HG03039 (cell line): ENCODE measurements at regions not wholly inside any gene's neighbourhood (a gene's known extent, or its start where the extent isn't known, plus 50 kb on each side); places are given as distances from the start of the nearest gene placed in this dataset.

Experiments
- ATAC-seq: cut with Tn5 transposase; IDR thresholded peaks from one replicate; pipeline ENCODE4 v1.9.1; 2021; ENCODE audit warnings: mild to moderate bottlenecking, moderate library complexity; ENCODE audit not compliant: unreplicated experiment

DNA sequence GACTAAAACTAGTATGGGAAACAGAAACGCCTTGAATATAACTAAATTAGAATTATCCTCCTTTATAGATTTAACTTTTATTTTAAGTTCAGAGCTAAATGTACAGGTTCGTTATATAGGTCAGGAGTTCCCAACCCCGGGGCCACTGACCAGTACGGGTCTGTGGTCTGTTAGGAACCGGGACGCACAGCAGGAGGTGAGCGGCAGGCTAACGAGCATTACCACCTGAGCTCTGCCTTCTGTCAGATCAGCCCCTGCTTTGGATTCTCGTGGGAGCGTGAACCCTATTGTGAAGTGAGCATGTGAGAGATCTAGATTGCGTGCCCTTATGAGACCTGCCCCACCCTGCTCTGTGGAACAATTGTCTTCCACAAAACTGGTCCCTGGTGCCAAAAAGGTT, 51.0 kb downstream of the FAT4 start:
- no peak for ATAC-seq

DNA sequence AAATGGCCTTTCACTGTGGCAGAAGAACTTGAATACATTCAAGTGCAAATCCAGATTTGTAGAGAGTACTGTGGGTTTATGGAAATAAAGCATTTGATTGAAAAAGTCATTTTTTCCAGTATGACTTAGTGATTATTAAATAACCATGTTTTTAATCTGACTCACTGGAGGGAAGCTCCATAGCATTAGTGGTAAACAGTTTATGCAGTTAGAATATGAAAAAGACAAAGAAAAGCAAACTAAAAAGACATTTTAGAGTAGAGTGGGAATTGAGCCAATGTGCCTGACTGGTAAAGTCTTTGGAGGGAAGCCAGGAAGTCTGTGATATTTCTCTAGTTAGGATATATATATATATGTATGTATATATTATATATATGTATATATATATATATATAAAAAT, 53.4 kb downstream of the FAT4 start:
- ATAC-seq, result no peak

DNA sequence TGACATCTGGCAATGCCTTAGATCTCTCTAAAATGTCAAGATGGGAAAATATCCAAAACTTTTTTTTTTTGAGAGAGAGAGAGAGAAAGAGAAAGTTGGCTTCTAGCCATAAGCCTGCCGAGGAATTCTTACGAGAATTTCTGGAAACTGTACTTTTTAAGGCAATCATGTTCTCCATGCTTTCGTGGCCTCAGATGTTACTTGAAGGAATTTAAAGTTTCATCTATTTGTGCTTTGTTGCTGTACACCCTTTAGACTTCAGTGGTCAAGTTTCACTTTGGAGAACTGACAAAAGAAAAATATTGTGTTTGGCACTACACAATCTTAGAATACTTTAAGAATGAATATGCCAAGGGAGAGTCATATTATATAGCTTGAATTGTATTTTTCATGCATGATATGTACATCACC, 53.9 kb downstream of the FAT4 start:
- ATAC-seq, result no peak

DNA sequence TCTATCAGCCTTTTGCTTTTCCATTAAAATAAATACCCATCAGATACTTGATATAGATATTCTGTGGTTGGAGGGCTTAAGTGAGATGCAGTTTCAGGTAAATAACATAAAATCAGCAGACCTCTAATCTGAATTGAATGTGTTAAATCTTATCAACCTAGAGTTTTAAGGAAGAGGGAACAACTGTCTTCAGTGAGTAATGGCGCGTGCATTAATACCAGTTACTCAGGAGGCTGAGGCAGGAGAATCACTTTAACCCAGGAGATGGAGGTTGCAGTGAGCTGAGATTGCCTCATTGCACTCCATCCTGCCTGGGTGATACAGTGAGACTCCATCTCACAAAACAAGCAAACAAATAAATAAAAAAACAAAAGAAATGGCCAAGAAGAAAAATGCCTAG, 54.3 kb downstream of the FAT4 start:
- no peak for ATAC-seq

DNA sequence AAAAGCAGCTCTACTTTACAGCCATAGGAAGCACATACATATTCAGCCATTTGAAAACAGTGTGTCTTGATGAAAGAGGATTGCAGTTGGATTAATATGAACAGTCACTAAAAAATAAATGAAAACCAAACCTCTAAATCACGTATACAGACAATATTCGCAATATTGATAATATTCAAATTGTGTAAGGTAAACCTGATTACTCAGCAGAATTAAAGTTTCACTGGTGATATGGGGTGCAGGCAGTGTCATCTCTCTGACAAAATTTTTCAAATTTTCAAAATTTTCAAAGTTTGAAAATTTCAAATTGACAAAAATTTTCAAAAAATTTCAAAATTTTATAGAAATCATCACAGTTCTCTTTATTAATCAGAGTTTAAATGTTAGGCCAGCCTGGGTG, 55.7 kb downstream of the FAT4 start:
- no peak for ATAC-seq

DNA sequence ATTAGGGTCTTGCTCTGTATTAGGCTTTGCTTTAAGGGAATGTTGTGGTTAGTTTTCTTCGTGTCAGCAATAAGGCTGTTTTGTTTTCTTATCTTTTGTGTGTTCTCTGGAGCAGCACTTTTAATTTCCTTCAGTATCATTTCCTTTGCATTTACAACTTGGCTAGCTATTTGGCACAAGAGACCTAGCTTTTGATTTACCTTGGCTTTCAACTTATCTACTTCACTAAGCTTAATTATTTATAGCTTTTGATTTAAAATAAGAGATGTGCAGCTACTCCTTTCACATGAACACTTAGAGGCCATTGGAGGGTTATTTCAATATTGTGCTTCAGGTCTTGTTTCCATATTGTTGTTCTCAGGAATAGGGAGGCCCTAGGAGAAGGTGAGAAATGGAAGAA, 68.2 kb downstream of the FAT4 start:
- ATAC-seq, result no peak

DNA sequence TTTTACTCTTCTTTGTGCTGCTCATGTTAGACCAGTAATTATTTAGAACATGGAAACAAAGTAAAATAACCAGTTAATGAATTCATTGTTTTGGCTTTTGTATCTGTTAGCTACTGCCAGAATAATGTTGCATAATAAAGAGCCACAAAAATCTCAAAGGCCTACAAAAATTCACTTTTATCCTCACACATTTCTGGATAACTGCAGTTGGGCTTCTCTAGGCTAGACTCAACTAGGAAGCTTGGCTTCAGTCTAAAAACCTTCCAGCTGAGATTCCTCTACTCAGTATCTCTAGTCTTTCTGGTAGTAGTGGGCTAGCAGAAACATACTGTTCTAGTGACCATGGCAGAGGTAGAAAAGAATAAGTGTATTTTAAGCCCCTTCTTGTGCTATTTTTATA, 73.0 kb downstream of the FAT4 start:
- no peak for ATAC-seq

DNA sequence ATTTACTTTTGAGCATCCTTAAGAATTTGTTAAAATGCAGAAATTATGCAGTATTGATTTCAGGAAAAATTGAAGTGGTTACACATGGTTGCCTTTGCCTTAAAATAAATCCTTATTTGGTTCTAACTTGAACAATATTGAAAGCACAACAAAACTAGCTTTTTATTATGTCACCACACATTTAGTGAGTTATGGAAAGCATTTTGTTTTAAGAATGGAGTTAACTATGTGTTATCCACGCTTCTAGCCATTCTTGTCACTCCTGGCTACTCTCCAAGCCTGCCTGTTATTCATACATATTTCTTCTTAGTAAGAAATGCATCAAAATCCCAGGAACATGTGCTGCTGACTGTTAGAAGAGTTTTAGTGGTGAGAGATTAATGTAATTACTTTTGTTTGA, 73.9 kb downstream of the FAT4 start:
- ATAC-seq, result no peak

DNA sequence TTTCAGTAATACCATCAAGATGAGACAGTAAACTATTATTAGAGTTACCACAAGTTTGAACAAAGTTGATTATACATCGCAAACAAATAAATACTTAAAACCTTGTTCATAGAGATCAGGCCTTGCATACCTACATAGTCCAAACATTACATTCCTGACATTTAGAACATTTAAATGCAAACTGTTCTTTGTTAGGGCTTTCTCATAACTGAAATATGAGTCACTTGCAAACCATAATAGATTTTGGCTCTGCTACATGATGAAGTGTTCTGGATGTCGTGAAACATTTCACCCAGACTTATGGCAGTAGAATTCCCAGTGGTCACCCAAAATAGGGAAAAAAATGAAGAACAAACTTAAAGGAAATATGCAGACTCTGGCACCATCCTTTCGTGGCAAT, 75.0 kb downstream of the FAT4 start:
- no peak for ATAC-seq

DNA sequence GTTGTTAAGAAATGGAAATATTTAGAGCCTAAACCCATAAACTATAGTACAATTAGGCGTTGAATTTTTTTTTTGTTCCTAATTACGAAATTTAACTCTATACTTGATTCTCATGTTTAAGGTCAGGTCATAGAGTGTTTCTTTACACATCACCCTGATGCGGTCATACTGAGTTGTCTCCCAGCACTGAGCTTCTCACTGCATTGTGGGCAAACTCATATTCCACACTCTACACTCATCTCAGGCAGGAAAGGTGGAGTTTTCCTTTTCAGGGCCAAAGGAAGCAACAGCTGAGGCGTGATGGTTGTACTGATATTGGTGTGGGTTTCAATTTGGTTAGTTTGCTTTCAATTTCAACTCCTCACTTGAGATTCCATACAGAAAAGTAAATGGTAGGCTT, 75.4 kb downstream of the FAT4 start:
- no peak for ATAC-seq

DNA sequence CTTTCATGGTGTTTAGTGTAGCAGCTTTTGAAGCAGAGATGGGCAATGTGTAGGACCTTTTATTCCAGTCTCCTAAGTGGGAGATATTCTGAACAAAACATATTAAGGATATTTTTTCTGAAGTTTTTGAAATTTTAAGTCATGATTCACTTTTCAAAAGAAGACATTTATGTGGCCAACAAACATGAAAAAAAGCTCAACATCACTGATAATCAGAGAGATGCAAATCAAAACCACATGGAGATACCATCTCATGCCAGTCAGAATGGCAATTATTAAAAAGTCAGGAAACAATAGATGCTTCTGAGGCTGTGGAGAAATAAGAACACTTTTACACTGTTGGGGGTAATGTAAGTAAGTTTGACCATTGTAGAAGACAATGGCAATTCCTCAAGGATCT, 76.0 kb downstream of the FAT4 start:
- no peak for ATAC-seq

DNA sequence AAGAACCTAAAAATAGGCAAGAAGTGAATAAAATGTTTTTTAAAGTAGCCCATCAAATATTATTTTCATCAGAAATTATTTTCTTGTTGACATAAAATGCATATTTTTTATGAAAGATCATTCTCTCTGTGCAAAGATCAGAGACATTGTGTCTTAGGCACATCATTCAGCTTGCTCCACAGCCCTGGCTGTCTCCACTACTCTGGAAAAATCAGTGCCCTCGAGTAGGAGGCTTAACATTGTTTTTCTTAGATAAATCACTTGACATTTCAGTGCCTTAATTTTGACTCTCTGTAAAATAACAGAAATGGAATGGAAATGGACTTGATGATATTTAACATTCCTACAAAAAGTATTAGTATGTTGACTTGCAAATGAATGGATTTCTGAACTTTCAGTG, 77.9 kb downstream of the FAT4 start:
- ATAC-seq, result no peak

DNA sequence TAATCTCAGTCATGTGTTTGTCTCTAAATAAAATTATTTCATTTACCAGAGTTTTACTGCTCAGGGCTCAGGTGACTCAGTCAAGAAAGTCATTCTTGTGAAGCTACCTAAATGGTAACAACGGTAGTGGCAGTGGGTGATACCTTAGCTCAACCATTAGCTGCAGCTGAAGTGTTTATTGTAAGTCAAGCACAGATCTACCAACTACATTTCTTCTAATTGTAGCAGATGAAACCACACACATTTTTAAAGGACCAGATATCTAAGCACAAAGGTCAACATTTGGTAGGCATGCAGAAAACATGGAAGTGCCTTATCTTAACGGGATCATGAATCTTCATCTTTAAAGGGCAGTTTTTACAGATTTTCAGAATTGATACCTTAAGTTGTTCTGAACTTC, 79.1 kb downstream of the FAT4 start:
- ATAC-seq, result no peak

DNA sequence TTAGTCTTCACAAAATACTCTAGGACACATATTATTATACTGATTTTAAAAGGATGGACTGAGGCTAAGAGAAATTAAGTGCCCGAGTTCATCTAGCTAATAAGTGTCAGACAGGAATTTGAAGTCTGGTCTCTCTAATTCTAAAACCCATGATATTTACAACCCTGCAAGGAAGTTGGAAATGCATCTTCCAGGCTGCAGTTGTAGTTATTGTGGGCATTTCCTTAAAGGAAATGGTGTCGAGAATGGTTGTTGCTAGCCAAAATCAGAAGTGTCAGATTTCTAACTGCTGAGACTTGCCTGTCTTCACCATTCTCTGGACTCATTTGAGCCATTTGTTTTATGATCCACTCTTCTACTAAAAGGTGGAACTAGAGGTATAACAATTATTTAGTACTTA, 82.5 kb downstream of the FAT4 start:
- ATAC-seq, result no peak

DNA sequence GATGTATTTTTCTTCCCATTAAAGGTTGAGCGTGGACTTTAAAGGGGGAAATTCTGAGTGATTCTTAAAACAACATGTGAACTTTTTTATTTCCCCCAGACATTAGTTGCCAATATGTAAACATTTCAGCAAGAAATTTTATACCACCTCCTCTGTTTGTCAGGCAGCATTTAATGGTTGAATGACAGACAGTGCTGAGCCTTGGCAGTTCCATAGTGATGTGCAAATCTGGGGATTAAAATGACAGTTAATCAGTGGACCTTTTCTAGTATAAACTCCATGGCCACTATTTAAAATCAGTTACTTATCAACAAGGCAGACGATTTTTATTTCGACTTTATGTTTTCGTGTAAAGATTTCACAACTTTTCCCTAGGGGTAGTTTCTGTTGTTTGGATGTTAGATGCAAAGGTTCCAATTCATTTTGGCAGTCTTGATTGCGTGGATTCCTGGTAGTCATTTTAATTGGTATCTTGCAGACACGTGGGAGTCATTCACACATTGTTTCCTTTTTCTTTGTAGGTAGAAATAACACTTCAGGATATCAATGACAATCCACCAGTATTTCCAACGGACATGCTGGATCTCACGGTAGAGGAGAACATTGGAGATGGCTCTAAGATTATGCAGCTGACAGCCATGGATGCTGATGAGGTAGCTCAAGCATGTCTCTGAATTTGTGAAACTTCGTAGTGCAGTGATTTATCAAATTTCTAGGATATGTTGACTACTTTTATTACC, 83.7 kb downstream of the FAT4 start:
- ATAC-seq, result no peak

DNA sequence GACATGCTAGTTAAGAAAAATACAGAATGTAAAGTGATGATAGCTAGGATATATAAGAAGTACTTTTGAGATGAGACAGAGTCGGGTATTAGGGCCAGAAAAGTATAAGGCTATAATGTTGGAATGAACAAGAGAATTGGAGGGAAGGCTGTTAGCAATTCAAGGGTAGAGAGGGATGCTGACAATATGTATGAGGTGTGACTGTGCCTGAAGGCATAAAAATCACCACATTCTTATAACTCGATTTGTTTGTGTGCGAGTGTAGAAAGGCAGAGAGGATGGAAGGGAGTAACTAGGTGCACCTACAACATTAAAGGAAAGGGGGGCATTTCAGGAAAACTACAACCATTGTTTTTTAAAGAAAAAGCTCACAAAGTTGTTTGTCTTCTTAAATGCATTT, 86.0 kb downstream of the FAT4 start:
- ATAC-seq, result no peak

DNA sequence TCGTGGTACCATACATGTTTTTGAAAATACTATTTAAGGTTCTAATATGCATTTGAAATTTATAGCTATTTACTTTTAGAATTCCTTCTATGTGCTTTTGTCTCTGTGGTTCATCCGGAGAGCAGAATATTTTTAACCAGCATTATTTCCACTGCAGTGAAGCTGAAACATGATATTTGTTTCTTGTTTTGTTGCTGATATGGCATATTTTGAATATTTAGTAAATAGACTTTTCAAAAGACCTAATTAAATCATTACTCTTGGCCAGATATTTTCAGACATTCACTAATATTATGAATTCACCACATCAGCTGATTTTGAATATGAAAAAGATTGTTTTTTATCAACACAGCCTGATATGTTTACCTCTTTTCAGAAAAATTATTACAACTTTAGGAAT, 87.0 kb downstream of the FAT4 start:
- ATAC-seq, result no peak

DNA sequence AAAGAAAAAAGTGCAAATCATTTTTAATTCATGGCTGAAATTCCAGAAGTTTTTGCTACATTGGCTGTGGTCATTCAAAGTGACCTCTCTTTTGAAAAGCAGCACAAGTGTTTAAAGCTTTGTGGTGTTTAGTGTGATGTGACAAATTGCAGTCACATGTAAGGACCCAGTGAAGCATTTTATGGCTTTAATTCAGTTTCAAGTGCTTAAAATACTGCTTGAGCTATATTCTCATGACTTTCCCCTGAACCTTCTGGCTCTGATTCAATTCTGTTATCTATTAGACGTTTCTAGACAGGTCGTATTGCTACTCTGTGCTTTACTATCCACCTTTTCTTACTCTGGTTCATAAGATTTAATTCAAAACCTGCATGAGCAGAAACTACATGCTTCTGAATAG, 105.8 kb downstream of the FAT4 start:
- ATAC-seq, result no peak

DNA sequence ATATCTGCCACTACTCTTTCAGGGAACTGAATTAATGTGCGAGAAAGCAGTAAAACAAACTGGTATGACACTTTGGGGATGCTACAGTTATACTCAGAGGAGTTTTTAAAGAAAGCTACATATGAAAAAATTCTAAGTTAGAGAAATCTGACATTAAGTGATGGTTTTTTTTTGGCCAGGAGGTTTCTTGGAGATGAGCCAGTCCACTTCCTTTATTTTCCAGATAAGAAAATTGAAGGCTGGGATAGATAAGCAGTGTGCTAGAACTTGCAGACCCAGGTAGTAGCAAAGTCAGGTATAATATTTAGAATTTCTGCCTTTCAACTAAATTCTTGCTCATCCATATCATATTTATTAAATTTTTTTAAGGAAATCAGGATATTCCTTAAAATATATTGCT, 106.8 kb downstream of the FAT4 start:
- ATAC-seq, result no peak

DNA sequence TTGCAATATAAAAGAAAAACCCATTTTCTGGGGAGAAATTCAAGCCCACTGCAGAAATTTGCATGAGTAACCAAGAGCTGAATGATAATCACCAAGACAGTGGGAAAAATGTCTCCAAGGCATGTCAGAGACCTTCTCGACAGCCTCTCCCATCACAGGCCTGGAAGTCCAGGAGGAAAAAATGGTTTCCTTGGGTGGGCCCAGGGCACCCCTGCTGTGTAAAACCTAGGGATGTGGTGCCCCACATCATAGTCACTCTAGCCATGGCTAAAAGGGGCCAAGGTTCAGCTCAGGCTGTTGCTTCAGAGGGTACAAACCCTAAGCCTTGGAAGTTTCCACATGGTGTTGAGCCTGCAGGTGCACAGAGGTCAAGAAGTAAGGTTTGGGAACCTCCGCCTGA, 108.4 kb downstream of the FAT4 start:
- no peak for ATAC-seq

DNA sequence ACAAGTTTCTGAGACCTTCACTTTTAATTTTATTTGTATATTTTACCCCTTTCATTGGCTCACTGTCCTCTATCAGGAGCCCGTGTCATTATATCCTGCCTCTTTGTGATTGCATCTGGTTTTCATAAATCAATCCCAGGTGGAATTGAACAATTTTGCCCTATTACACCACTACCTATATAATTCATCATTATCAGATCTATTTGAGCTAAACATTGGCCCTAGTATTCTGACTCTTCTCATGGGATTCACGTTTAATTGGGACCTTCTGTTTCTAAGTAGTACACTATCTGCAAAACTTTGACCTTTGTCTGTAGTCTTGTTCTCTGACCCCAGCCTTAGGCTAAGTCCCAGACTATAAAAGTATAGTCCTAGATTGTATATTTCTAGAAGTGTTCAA, 114.1 kb downstream of the FAT4 start:
- ATAC-seq, result no peak

DNA sequence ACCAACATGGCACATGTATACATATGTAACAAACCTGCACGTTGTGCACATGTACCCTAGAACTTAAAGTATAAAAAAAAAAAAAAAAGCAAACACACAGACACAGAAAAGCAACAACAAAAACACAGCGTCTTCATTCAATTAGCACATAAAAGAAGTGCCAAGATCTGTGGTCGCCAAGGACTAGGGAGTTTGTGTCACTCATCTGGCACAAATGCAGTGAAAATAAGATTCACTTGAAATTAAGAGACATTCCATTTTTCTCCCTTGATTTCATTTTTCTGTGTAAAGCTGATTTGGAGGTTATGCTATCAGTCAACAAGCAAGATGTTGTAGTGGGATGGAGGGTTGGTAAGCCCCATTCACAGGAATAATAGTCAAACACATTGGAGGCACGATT, 115.3 kb downstream of the FAT4 start:
- ATAC-seq, result no peak

DNA sequence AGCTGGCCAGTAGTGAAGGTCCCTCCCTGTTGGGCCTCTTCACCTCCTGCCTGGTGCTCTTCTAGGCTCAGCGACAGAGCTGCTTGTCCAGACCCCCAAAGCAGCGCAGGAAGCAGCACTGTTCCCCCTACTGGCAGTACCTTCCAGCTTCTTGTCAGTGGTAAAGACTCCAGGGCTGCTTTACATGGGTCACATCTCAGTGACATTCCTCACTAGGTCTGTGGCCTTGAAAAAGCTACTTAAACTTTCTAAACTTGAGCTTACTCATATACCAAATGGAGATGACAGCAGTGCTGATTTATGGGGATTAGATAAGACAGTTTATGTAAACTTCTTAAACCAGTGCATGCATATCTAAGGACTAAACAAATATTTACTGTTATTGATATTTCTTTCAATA, 117.3 kb downstream of the FAT4 start:
- no peak for ATAC-seq

DNA sequence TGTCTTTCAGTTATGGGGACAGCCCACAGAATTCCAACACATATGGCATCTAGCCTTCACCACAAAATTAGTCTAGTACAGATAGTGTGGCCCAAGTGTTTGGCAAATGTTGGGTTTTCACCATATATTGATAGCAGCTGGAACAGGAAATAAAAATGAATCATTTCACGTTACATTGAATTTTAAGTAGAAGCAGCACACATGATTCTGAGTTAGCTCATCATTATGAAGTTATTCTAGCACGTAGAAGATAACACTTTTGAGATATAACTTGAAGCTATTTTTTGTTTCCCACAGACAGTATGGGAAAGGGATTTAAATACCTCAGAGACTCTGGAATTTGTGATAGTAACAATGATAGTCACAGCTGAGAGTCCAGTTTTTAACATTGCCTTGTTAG, 118.7 kb downstream of the FAT4 start:
- ATAC-seq, result no peak
